ENCODE measurements at regions not wholly inside any gene's neighbourhood (a gene's known extent, or its start where the extent isn't known, plus 50 kb on each side); places are given as distances from the start of the nearest gene placed in this dataset.
A peak's percentile ranks its signal among the peaks of the same experiment; 100 is the strongest.
"Not testable (repeated sequence)": the region's sequence is repeated elsewhere in the genome, so short reads cannot be mapped to it uniquely, and the experiment has no call there.

- in situ Hi-C loops (cut with MboI; ENCODE audit: low pct_unique_long_range_greater_than_20kb, low sequenced_read_pairs) = no loop called here
- DNase-seq = no peak
Measured at GRCh38 chr4:100690812-100691211, 173.0 kb upstream of the EMCN start.

GRCh38 chr4:100688368-100688767 is 170.5 kb upstream of the EMCN start:
- no peak for DNase-seq
- in situ Hi-C loops (cut with MboI; ENCODE audit: low pct_unique_long_range_greater_than_20kb, low sequenced_read_pairs) = no loop called here

GRCh38 chr4:100682477-100683218 is 164.8 kb upstream of the EMCN start:
- in situ Hi-C loops (cut with MboI; ENCODE audit: low pct_unique_long_range_greater_than_20kb, low sequenced_read_pairs) = no loop called here
- no peak for DNase-seq

- DNase-seq = no peak
- in situ Hi-C loops (cut with MboI; ENCODE audit: low pct_unique_long_range_greater_than_20kb, low sequenced_read_pairs) = no loop called here
Measured at GRCh38 chr4:100681289-100681688, 163.5 kb upstream of the EMCN start.

GRCh38 chr4:100679926-100680325 is 162.1 kb upstream of the EMCN start:
- DNase-seq = peak; percentile 3
- in situ Hi-C loops (cut with MboI; ENCODE audit: low pct_unique_long_range_greater_than_20kb, low sequenced_read_pairs) = no loop called here

- no peak for DNase-seq
- in situ Hi-C loops (cut with MboI; ENCODE audit: low pct_unique_long_range_greater_than_20kb, low sequenced_read_pairs) = no loop called here
Measured at GRCh38 chr4:100674976-100675375, 157.2 kb upstream of the EMCN start.

GRCh38 chr4:100657187-100657586 is 139.4 kb upstream of the EMCN start:
- in situ Hi-C loops (cut with MboI; ENCODE audit: low pct_unique_long_range_greater_than_20kb, low sequenced_read_pairs) = no loop called here
- DNase-seq = no peak

GRCh38 chr4:100651499-100652175 is 133.8 kb upstream of the EMCN start:
- DNase-seq = no peak
- in situ Hi-C loops (cut with MboI; ENCODE audit: low pct_unique_long_range_greater_than_20kb, low sequenced_read_pairs) = no loop called here

- in situ Hi-C loops (cut with MboI; ENCODE audit: low pct_unique_long_range_greater_than_20kb, low sequenced_read_pairs) = no loop called here
- no peak for DNase-seq
Measured at GRCh38 chr4:100649417-100649816, 131.6 kb upstream of the EMCN start.

GRCh38 chr4:100644150-100644549 is 126.3 kb upstream of the EMCN start:
- in situ Hi-C loops (cut with MboI; ENCODE audit: low pct_unique_long_range_greater_than_20kb, low sequenced_read_pairs) = no loop called here
- DNase-seq = no peak

- no peak for DNase-seq
- in situ Hi-C loops (cut with MboI; ENCODE audit: low pct_unique_long_range_greater_than_20kb, low sequenced_read_pairs) = no loop called here
Measured at GRCh38 chr4:100641336-100641735, 123.5 kb upstream of the EMCN start.

- DNase-seq = no peak
- in situ Hi-C loops (cut with MboI; ENCODE audit: low pct_unique_long_range_greater_than_20kb, low sequenced_read_pairs) = no loop called here
Measured at GRCh38 chr4:100635899-100636298, 118.1 kb upstream of the EMCN start.

GRCh38 chr4:100633269-100633668 is 115.4 kb upstream of the EMCN start:
- no peak for DNase-seq
- in situ Hi-C loops (cut with MboI; ENCODE audit: low pct_unique_long_range_greater_than_20kb, low sequenced_read_pairs) = no loop called here

- no peak for DNase-seq
- in situ Hi-C loops (cut with MboI; ENCODE audit: low pct_unique_long_range_greater_than_20kb, low sequenced_read_pairs) = no loop called here
Measured at GRCh38 chr4:100632163-100632562, 114.3 kb upstream of the EMCN start.

- no peak for DNase-seq
- in situ Hi-C loops (cut with MboI; ENCODE audit: low pct_unique_long_range_greater_than_20kb, low sequenced_read_pairs) = no loop called here
Measured at GRCh38 chr4:100631281-100631968, 113.6 kb upstream of the EMCN start.

- in situ Hi-C loops (cut with MboI; ENCODE audit: low pct_unique_long_range_greater_than_20kb, low sequenced_read_pairs) = no loop called here
- no peak for DNase-seq
Measured at GRCh38 chr4:100630341-100630740, 112.5 kb upstream of the EMCN start.

GRCh38 chr4:100609810-100610209 is 92.0 kb upstream of the EMCN start:
- in situ Hi-C loops (cut with MboI; ENCODE audit: low pct_unique_long_range_greater_than_20kb, low sequenced_read_pairs) = no loop called here
- DNase-seq = no peak

GRCh38 chr4:100608651-100609050 is 90.8 kb upstream of the EMCN start:
- in situ Hi-C loops (cut with MboI; ENCODE audit: low pct_unique_long_range_greater_than_20kb, low sequenced_read_pairs); DNase-seq: not testable (repeated sequence)

- in situ Hi-C loops (cut with MboI; ENCODE audit: low pct_unique_long_range_greater_than_20kb, low sequenced_read_pairs) = no loop called here
Measured at GRCh38 chr4:100605144-100605543, 87.3 kb upstream of the EMCN start.

GRCh38 chr4:100593935-100594334 is 76.1 kb upstream of the EMCN start:
- no peak for DNase-seq
- in situ Hi-C loops (cut with MboI; ENCODE audit: low pct_unique_long_range_greater_than_20kb, low sequenced_read_pairs) = no loop called here

More at GRCh38 chr4:100605144-100605543, 87.3 kb upstream of the EMCN start:
- no peak for DNase-seq
